ENCODE measurements at regions not wholly inside any gene's neighbourhood (a gene's known extent, or its start where the extent isn't known, plus 50 kb on each side); places are given as distances from the start of the nearest gene placed in this dataset.

GRCh38 chrX:150080497-150080896 lies 142.2 kb upstream of the EOLA2 start:
- TF ChIP-seq CTCF (CRISPR knock-in tag; IDR thresholded peaks at IDR 0.05) (no peak), ZFP36 (IDR thresholded peaks at IDR 0.05; ENCODE audit: borderline replicate concordance, low read depth, low read length, partially characterized antibody) (no peak), CEBPB (IDR thresholded peaks at IDR 0.05; ENCODE audit: borderline replicate concordance, low read depth, low read length) (no peak), ZHX2 (IDR thresholded peaks at IDR 0.05; ENCODE audit: low read depth) (no peak), ZHX2 (CRISPR knock-in tag; IDR thresholded peaks at IDR 0.05; ENCODE audit: borderline replicate concordance) (no peak), ZBTB1 (CRISPR knock-in tag; IDR thresholded peaks at IDR 0.05; ENCODE audit: borderline replicate concordance) (no peak), NFIC (IDR thresholded peaks at IDR 0.05; ENCODE audit: low read length) (no peak), ETS1 (CRISPR knock-in tag; IDR thresholded peaks at IDR 0.05) (no peak), ZBTB46 (CRISPR knock-in tag; IDR thresholded peaks at IDR 0.05; ENCODE audit: borderline replicate concordance) (no peak)

Measured in HepG2 (cell line).